GM23338 (cell line): ENCODE measurements at regions not wholly inside any gene's neighbourhood (a gene's known extent, or its start where the extent isn't known, plus 50 kb on each side); places are given as distances from the start of the nearest gene placed in this dataset.
A peak's percentile ranks its signal among the peaks of the same experiment; 100 is the strongest.

Source experiments
- EZH2 ChIP-seq: fragments of 200-600 bp; sonication (generic); IDR thresholded peaks from one replicate; pipeline ENCODE4 v1.8.0; 2017; ENCODE audit warnings: antibody characterized with exemption, mild to moderate bottlenecking, low read depth; ENCODE audit not compliant: unreplicated experiment
- EZH2phosphoT487 ChIP-seq: fragments of 200-600 bp; sonication (generic); IDR thresholded peaks from one replicate; pipeline ENCODE4 v1.8.1; 2018; ENCODE audit warnings: antibody characterized with exemption; ENCODE audit not compliant: unreplicated experiment
- TF ChIP-seq, protein P1 (sequence below), 2 experiments: fragments of 200-600 bp in 1 of 2; sonication (generic) in 1 of 2; conservative IDR thresholded peaks; 2 replicates each; pipeline versions ENCODE4 v1.5.1 to v1.6.1; 2016 to 2017; ENCODE audit warnings: antibody characterized with exemption in 2 of 2, low read depth in 2 of 2, mild to moderate bottlenecking in 2 of 2, moderate library complexity in 1 of 2
- TF ChIP-seq, protein P2 (sequence below): IDR thresholded peaks from one replicate; pipeline ENCODE4 v1.6.1; 2018; ENCODE audit warnings: antibody characterized with exemption; ENCODE audit not compliant: unreplicated experiment

DNA sequence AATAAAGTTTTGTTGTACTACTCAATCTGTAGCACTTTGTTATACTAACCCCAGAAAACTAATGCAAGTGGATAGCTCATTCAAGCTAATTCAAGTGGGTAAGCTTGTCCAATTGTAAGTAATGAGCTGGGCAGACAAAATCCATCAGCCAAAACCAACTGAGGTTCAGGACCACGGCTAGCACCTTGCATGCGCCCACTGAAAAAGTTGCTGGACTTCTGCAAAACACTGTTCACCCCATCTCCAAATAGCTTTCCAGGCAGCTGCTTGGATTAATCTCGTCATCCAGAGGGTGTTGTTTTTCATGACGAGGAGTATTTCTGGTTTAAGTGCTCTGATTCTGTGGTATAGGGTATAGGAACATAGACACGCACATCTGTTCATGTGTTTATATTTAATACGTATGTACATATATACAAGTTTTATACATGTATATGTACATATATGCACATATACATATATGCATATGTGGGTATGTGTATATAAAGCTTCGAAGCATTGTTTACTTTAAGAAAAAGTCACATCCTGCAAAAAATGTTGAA, 307.5 kb downstream of the GALR1 start:
- TF ChIP-seq, protein P1, sequence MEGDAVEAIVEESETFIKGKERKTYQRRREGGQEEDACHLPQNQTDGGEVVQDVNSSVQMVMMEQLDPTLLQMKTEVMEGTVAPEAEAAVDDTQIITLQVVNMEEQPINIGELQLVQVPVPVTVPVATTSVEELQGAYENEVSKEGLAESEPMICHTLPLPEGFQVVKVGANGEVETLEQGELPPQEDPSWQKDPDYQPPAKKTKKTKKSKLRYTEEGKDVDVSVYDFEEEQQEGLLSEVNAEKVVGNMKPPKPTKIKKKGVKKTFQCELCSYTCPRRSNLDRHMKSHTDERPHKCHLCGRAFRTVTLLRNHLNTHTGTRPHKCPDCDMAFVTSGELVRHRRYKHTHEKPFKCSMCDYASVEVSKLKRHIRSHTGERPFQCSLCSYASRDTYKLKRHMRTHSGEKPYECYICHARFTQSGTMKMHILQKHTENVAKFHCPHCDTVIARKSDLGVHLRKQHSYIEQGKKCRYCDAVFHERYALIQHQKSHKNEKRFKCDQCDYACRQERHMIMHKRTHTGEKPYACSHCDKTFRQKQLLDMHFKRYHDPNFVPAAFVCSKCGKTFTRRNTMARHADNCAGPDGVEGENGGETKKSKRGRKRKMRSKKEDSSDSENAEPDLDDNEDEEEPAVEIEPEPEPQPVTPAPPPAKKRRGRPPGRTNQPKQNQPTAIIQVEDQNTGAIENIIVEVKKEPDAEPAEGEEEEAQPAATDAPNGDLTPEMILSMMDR (conservative IDR thresholded peaks at IDR 0.05; ENCODE audit: low read depth in 2 of 2), result no peak
- TF ChIP-seq EZH2phosphoT487, result no peak
- no peak for TF ChIP-seq EZH2
- TF ChIP-seq, protein P2, sequence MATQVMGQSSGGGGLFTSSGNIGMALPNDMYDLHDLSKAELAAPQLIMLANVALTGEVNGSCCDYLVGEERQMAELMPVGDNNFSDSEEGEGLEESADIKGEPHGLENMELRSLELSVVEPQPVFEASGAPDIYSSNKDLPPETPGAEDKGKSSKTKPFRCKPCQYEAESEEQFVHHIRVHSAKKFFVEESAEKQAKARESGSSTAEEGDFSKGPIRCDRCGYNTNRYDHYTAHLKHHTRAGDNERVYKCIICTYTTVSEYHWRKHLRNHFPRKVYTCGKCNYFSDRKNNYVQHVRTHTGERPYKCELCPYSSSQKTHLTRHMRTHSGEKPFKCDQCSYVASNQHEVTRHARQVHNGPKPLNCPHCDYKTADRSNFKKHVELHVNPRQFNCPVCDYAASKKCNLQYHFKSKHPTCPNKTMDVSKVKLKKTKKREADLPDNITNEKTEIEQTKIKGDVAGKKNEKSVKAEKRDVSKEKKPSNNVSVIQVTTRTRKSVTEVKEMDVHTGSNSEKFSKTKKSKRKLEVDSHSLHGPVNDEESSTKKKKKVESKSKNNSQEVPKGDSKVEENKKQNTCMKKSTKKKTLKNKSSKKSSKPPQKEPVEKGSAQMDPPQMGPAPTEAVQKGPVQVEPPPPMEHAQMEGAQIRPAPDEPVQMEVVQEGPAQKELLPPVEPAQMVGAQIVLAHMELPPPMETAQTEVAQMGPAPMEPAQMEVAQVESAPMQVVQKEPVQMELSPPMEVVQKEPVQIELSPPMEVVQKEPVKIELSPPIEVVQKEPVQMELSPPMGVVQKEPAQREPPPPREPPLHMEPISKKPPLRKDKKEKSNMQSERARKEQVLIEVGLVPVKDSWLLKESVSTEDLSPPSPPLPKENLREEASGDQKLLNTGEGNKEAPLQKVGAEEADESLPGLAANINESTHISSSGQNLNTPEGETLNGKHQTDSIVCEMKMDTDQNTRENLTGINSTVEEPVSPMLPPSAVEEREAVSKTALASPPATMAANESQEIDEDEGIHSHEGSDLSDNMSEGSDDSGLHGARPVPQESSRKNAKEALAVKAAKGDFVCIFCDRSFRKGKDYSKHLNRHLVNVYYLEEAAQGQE, result peak; percentile 84
